NT2/D1 (cell line): ENCODE measurements at regions not wholly inside any gene's neighbourhood (a gene's known extent, or its start where the extent isn't known, plus 50 kb on each side); places are given as distances from the start of the nearest gene placed in this dataset.

Experiments used
- YY1 ChIP-seq: IDR thresholded peaks from 2 replicates; pipeline ENCODE4 v1.6.1; 2011; ENCODE audit not compliant: insufficient read length, insufficient read depth
- ZNF274 ChIP-seq: IDR thresholded peaks from 2 replicates; pipeline ENCODE4 v1.6.1; 2011; ENCODE audit warnings: mild to moderate bottlenecking, low read depth, low read length

- TF ChIP-seq ZNF274 (no peak), YY1 (no peak)
Measured at GRCh38 chr5:109563739-109564138, 126.0 kb upstream of the MAN2A1 start.
